ENCODE measurements at regions not wholly inside any gene's neighbourhood (a gene's known extent, or its start where the extent isn't known, plus 50 kb on each side); places are given as distances from the start of the nearest gene placed in this dataset.

- WGBS, result 73% methylated on average over 1 of the region's 1 CpG
- TF ChIP-seq POLR2AphosphoS5 (IDR thresholded peaks at IDR 0.05), result no peak
- TF ChIP-seq POLR2A (IDR thresholded peaks at IDR 0.05), result no peak
- TF ChIP-seq, protein P1, sequence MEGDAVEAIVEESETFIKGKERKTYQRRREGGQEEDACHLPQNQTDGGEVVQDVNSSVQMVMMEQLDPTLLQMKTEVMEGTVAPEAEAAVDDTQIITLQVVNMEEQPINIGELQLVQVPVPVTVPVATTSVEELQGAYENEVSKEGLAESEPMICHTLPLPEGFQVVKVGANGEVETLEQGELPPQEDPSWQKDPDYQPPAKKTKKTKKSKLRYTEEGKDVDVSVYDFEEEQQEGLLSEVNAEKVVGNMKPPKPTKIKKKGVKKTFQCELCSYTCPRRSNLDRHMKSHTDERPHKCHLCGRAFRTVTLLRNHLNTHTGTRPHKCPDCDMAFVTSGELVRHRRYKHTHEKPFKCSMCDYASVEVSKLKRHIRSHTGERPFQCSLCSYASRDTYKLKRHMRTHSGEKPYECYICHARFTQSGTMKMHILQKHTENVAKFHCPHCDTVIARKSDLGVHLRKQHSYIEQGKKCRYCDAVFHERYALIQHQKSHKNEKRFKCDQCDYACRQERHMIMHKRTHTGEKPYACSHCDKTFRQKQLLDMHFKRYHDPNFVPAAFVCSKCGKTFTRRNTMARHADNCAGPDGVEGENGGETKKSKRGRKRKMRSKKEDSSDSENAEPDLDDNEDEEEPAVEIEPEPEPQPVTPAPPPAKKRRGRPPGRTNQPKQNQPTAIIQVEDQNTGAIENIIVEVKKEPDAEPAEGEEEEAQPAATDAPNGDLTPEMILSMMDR (IDR thresholded peaks at IDR 0.05), result no peak
Observed at GRCh38 chr10:10811562-10811961, 206.1 kb upstream of the CELF2 start.

GRCh38 chr10:10813656-10814055 is 204.0 kb upstream of the CELF2 start:
- intact Hi-C loops (cut with DNase I), result no loop called here
- DNase-seq (ENCODE audit: low spot score), result no peak
- H3K9me3 ChIP-seq, result no peaks in the 10 kb centered on the region
- H3K27me3 ChIP-seq (replicated peaks; ENCODE audit: insufficient read depth), result no peaks in the 10 kb centered on the region
- H3K4me1 ChIP-seq (replicated peaks), result no peaks in the 10 kb centered on the region
- TF ChIP-seq POLR2A (IDR thresholded peaks at IDR 0.05) (no peak), POLR2AphosphoS5 (IDR thresholded peaks at IDR 0.05) (no peak)
- TF ChIP-seq, protein P1 (IDR thresholded peaks at IDR 0.05), result no peak
- no peaks in the 10 kb centered on the region for H3K36me3 ChIP-seq
- 48% methylated on average over 2 of the region's 2 CpGs for WGBS
- H3K27ac ChIP-seq, result no peak overlapping the region
- no peak overlapping the region for H3K4me3 ChIP-seq

More at GRCh38 chr10:10811562-10811961, 206.1 kb upstream of the CELF2 start:
- no peak for DNase-seq (ENCODE audit: low spot score)
- Histone ChIP-seq H3K27ac (no peak overlapping the region), H3K4me1 (replicated peaks) (no peaks in the 10 kb centered on the region), H3K4me3 (no peak overlapping the region), H3K27me3 (replicated peaks; ENCODE audit: insufficient read depth) (no peaks in the 10 kb centered on the region), H3K9me3 (no peaks in the 10 kb centered on the region), H3K36me3 (no peaks in the 10 kb centered on the region)
- intact Hi-C loops (cut with DNase I), result no loop called here

DNA sequence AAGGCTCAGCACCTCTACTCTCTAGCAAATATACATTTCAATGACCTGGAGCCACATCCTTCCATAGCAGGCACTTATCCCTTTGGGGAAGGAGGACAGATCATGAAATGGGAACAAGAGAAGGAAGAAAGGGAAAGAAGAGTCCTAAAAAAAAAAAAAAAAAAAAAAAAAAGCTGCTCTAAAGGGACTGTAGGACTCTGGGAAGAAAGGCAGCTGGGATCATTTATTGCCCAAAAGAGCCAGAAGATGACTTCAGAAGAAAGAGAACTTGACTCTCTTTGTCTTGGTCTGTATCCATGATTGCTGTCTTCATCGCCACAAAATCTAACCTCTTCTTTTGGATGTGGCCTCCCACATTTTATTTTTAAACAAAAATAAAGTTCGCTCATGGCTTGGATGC is 203.6 kb upstream of the CELF2 start:
- intact Hi-C loops (cut with DNase I), result no loop called here
- DNase-seq (ENCODE audit: low spot score), result no peak
- TF ChIP-seq, protein P1 (IDR thresholded peaks at IDR 0.05), result no peak
- no peak for TF ChIP-seq POLR2AphosphoS5 (IDR thresholded peaks at IDR 0.05)
- no peak for TF ChIP-seq POLR2A (IDR thresholded peaks at IDR 0.05)
- Histone ChIP-seq H3K9me3 (no peaks in the 10 kb centered on the region), H3K4me3 (no peak overlapping the region), H3K27me3 (replicated peaks; ENCODE audit: insufficient read depth) (no peaks in the 10 kb centered on the region), H3K36me3 (no peaks in the 10 kb centered on the region), H3K27ac (no peak overlapping the region), H3K4me1 (replicated peaks) (no peaks in the 10 kb centered on the region)
- WGBS, result 91% methylated on average over 2 of the region's 2 CpGs

DNA sequence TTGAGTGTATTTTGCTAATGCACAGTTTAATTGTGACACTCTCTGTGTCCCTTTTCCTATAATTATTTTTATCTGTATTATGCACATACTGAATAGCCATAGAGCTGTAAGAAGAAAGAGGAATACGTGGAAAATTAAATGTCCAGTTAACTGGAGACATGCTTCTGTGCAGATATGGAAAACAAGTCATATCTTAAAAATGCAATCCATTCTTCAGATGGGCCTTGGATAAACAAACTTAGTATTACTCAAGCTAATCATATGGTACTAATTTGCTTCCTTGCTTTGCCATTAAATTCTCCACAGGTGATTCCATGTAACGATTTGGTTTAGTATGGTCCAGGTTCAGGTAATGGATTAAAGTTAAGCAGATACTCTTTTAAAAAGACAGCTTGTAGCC is 201.2 kb upstream of the CELF2 start:
- no peak overlapping the region for H3K4me3 ChIP-seq
- no peaks in the 10 kb centered on the region for H3K36me3 ChIP-seq
- intact Hi-C loops (cut with DNase I), result no loop called here
- no peak for DNase-seq (ENCODE audit: low spot score)
- H3K27me3 ChIP-seq (replicated peaks; ENCODE audit: insufficient read depth), result no peaks in the 10 kb centered on the region
- H3K4me1 ChIP-seq (replicated peaks), result no peaks in the 10 kb centered on the region
- TF ChIP-seq POLR2A (IDR thresholded peaks at IDR 0.05), result no peak
- TF ChIP-seq, protein P1 (IDR thresholded peaks at IDR 0.05), result no peak
- TF ChIP-seq POLR2AphosphoS5 (IDR thresholded peaks at IDR 0.05), result no peak
- H3K9me3 ChIP-seq, result no peaks in the 10 kb centered on the region
- WGBS, result 83% methylated on average over 2 of the region's 2 CpGs
- H3K27ac ChIP-seq, result no peak overlapping the region

GRCh38 chr10:10817609-10818008 is 200.1 kb upstream of the CELF2 start:
- Histone ChIP-seq H3K36me3 (no peaks in the 10 kb centered on the region), H3K4me1 (replicated peaks) (no peaks in the 10 kb centered on the region), H3K9me3 (no peaks in the 10 kb centered on the region), H3K27ac (no peak overlapping the region), H3K27me3 (replicated peaks; ENCODE audit: insufficient read depth) (no peaks in the 10 kb centered on the region), H3K4me3 (no peak overlapping the region)
- TF ChIP-seq, protein P1 (IDR thresholded peaks at IDR 0.05), result no peak
- TF ChIP-seq POLR2A (IDR thresholded peaks at IDR 0.05), result no peak
- no peak for TF ChIP-seq POLR2AphosphoS5 (IDR thresholded peaks at IDR 0.05)
- no peak for DNase-seq (ENCODE audit: low spot score)
- intact Hi-C loops (cut with DNase I), result no loop called here
- WGBS, result 83% methylated on average over 5 of the region's 5 CpGs
